Chondrocyte (in vitro differentiated cells): ENCODE measurements at regions not wholly inside any gene's neighbourhood (a gene's known extent, or its start where the extent isn't known, plus 50 kb on each side); places are given as distances from the start of the nearest gene placed in this dataset.

Experiments
- DNase-seq: peaks from one replicate; pipeline ENCODE4 v3.0.0; 2021; ENCODE audit warnings: mixed read lengths, low spot score
- H3K27ac Mint-ChIP-seq: one replicate; pipeline ENCODE4 v1.8.0; 2021; ENCODE audit warnings: mild to moderate bottlenecking, moderate library complexity, mixed read lengths; ENCODE audit not compliant: unreplicated experiment
- H3K27me3 Mint-ChIP-seq: 2 replicates; pipeline ENCODE4 v1.8.0; 2021; ENCODE audit warnings: low read depth, mixed read lengths
- H3K36me3 Mint-ChIP-seq: 2 replicates; pipeline ENCODE4 v1.8.0; 2021; ENCODE audit warnings: low read depth, mixed read lengths
- H3K4me1 Mint-ChIP-seq: 2 replicates; pipeline ENCODE4 v1.8.0; 2021; ENCODE audit warnings: low read depth, mild to moderate bottlenecking, mixed read lengths
- H3K4me3 Mint-ChIP-seq: one replicate; pipeline ENCODE4 v1.8.0; 2021; ENCODE audit warnings: mild to moderate bottlenecking, moderate library complexity, mixed read lengths; ENCODE audit not compliant: unreplicated experiment
- H3K9me3 Mint-ChIP-seq: 2 replicates; pipeline ENCODE4 v1.8.0; 2021; ENCODE audit warnings: low read depth, mixed read lengths
- CTCF ChIP-seq: fragments of 200-600 bp; sonication (generic); IDR thresholded peaks from 2 replicates; pipeline ENCODE4 v1.5.0; 2021; ENCODE audit warnings: antibody characterized with exemption, mild to moderate bottlenecking, moderate library complexity

GRCh38 chr10:2878818-2879217 is 188.5 kb upstream of the PFKP start:
- Mint-ChIP-seq H3K36me3 (peaks cover 1% of the 10 kb centered on the region), H3K27ac (no peak overlapping the region), H3K9me3 (no peaks in the 10 kb centered on the region), H3K4me1 (no peaks in the 10 kb centered on the region), H3K4me3 (no peak overlapping the region), H3K27me3 (peaks cover 16% of the 10 kb centered on the region)
- DNase-seq = no peak
- TF ChIP-seq CTCF = no peak

- Mint-ChIP-seq H3K27me3 (peaks cover 28% of the 10 kb centered on the region), H3K4me1 (no peaks in the 10 kb centered on the region), H3K9me3 (no peaks in the 10 kb centered on the region), H3K27ac (no peak overlapping the region), H3K4me3 (no peak overlapping the region), H3K36me3 (no peaks in the 10 kb centered on the region)
- TF ChIP-seq CTCF = no peak
- no peak for DNase-seq
Observed at GRCh38 chr10:2876032-2876431, 191.3 kb upstream of the PFKP start.

- peaks cover 25% of the 10 kb centered on the region for H3K27me3 Mint-ChIP-seq
- no peaks in the 10 kb centered on the region for H3K36me3 Mint-ChIP-seq
- H3K27ac Mint-ChIP-seq = no peak overlapping the region
- H3K9me3 Mint-ChIP-seq = no peaks in the 10 kb centered on the region
- no peak for TF ChIP-seq CTCF
- no peak for DNase-seq
- no peaks in the 10 kb centered on the region for H3K4me1 Mint-ChIP-seq
- no peak overlapping the region for H3K4me3 Mint-ChIP-seq
Observed at GRCh38 chr10:2874963-2875362, 192.4 kb upstream of the PFKP start.

GRCh38 chr10:2873769-2874168 is 193.6 kb upstream of the PFKP start:
- Mint-ChIP-seq H3K27ac (no peak overlapping the region), H3K4me3 (no peak overlapping the region), H3K4me1 (no peaks in the 10 kb centered on the region), H3K27me3 (peaks cover 27% of the 10 kb centered on the region), H3K9me3 (no peaks in the 10 kb centered on the region), H3K36me3 (no peaks in the 10 kb centered on the region)
- no peak for TF ChIP-seq CTCF
- DNase-seq = no peak

GRCh38 chr10:2871673-2872219 is 195.6 kb upstream of the PFKP start:
- H3K4me3 Mint-ChIP-seq = no peak overlapping the region
- TF ChIP-seq CTCF = no peak
- H3K27me3 Mint-ChIP-seq = peaks cover 32% of the 10 kb centered on the region
- no peaks in the 10 kb centered on the region for H3K9me3 Mint-ChIP-seq
- no peaks in the 10 kb centered on the region for H3K4me1 Mint-ChIP-seq
- no peak overlapping the region for H3K27ac Mint-ChIP-seq
- no peaks in the 10 kb centered on the region for H3K36me3 Mint-ChIP-seq
- no peak for DNase-seq
